H9 (cell line): ENCODE measurements at regions not wholly inside any gene's neighbourhood (a gene's known extent, or its start where the extent isn't known, plus 50 kb on each side); places are given as distances from the start of the nearest gene placed in this dataset.
A peak's percentile ranks its signal among the peaks of the same experiment; 100 is the strongest.

Experiments used
- DNase-seq: peaks from one replicate; pipeline ENCODE4 v3.0.0-alpha.2; 2017
- H2AFZ ChIP-seq: one replicate; pipeline ENCODE4 v1.6.1; 2013; ENCODE audit warnings: mild to moderate bottlenecking, low read length, control low read depth, moderate library complexity
- H2AK5ac ChIP-seq: 2 replicates; pipeline ENCODE4 v1.6.1; 2013; ENCODE audit warnings: low read length, control low read depth, mixed read lengths; ENCODE audit not compliant: insufficient read length
- H2BK120ac ChIP-seq: one replicate; pipeline ENCODE4 v1.6.1; 2013; ENCODE audit warnings: low read depth, mild to moderate bottlenecking, low read length, control low read depth, inconsistent platforms; ENCODE audit not compliant: poor library complexity, severe bottlenecking
- H2BK12ac ChIP-seq: 2 replicates; pipeline ENCODE4 v1.6.1; 2013; ENCODE audit warnings: low read length, control low read depth, mixed read lengths, low read depth; ENCODE audit not compliant: insufficient read length
- H2BK15ac ChIP-seq: 2 replicates; pipeline ENCODE4 v1.6.1; 2013; ENCODE audit warnings: low read depth, low read length, control low read depth
- H2BK20ac ChIP-seq: one replicate; pipeline ENCODE4 v1.6.1; 2013; ENCODE audit warnings: low read depth, mild to moderate bottlenecking, low read length, control low read depth, inconsistent platforms; ENCODE audit not compliant: poor library complexity, severe bottlenecking
- H2BK5ac ChIP-seq: 2 replicates; pipeline ENCODE4 v1.6.1; 2013; ENCODE audit warnings: low read length, control low read depth, mixed read lengths; ENCODE audit not compliant: insufficient read length
- H3K14ac ChIP-seq: 2 replicates; pipeline ENCODE4 v1.6.1; 2013; ENCODE audit warnings: low read length, control low read depth; ENCODE audit not compliant: insufficient read depth
- H3K18ac ChIP-seq: 2 replicates; pipeline ENCODE4 v1.6.1; 2013; ENCODE audit warnings: low read depth, mild to moderate bottlenecking, mixed read lengths, low read length, control low read depth; ENCODE audit not compliant: insufficient read length
- H3K23ac ChIP-seq: 2 replicates; pipeline ENCODE4 v1.6.1; 2013; ENCODE audit warnings: low read length, control low read depth, mixed read lengths, low read depth; ENCODE audit not compliant: insufficient read length
- H3K23me2 ChIP-seq: 2 replicates; pipeline ENCODE4 v1.6.1; 2013; ENCODE audit warnings: low read depth, mild to moderate bottlenecking, mixed read lengths, low read length, control low read depth; ENCODE audit not compliant: insufficient read length, poor library complexity, severe bottlenecking
- H3K27ac ChIP-seq: 2 replicates; pipeline ENCODE4 v1.5.1; 2013; ENCODE audit warnings: low read length, control low read depth, mixed read lengths, low read depth; ENCODE audit not compliant: insufficient read length
- H3K27me3 ChIP-seq: 2 replicates; pipeline ENCODE4 v1.6.1; 2013; ENCODE audit warnings: low read length, control low read depth, inconsistent platforms; ENCODE audit not compliant: insufficient read depth
- H3K4ac ChIP-seq: 2 replicates; pipeline ENCODE4 v1.6.1; 2013; ENCODE audit warnings: low read depth, mild to moderate bottlenecking, control low read depth, inconsistent platforms, low read length, moderate library complexity
- H3K4me1 ChIP-seq: 2 replicates; pipeline ENCODE4 v1.6.1; 2013; ENCODE audit warnings: low read length, control low read depth, inconsistent platforms; ENCODE audit not compliant: insufficient read depth
- H3K4me2 ChIP-seq: 2 replicates; pipeline ENCODE4 v1.6.1; 2013; ENCODE audit warnings: low read length, control low read depth, mixed read lengths; ENCODE audit not compliant: insufficient read length, insufficient read depth
- H3K56ac ChIP-seq: 2 replicates; pipeline ENCODE4 v1.6.1; 2013; ENCODE audit warnings: low read depth, mild to moderate bottlenecking, mixed read lengths, low read length, control low read depth; ENCODE audit not compliant: insufficient read length
- H3K79me1 ChIP-seq: 2 replicates; pipeline ENCODE4 v1.6.1; 2013; ENCODE audit warnings: low read depth, mild to moderate bottlenecking, moderate library complexity, low read length, control low read depth, inconsistent platforms; ENCODE audit not compliant: insufficient read depth, poor library complexity, severe bottlenecking
- H3K79me2 ChIP-seq: 2 replicates; pipeline ENCODE4 v1.6.1; 2013; ENCODE audit warnings: low read length, control low read depth, inconsistent platforms; ENCODE audit not compliant: insufficient read depth
- H3K9ac ChIP-seq: 2 replicates; pipeline ENCODE4 v1.6.1; 2013; ENCODE audit warnings: low read length, control low read depth, mixed read lengths; ENCODE audit not compliant: insufficient read length; ENCODE audit errors: extremely low read depth
- H3K9me3 ChIP-seq: one replicate; pipeline ENCODE4 v1.6.1; 2013; ENCODE audit warnings: low read depth, low read length, inconsistent platforms; ENCODE audit not compliant: control insufficient read depth
- H3T11ph ChIP-seq: one replicate; pipeline ENCODE4 v1.6.1; 2013; ENCODE audit warnings: mild to moderate bottlenecking, low read length, control low read depth, inconsistent platforms
- H4K20me1 ChIP-seq: one replicate; pipeline ENCODE4 v1.6.1; 2013; ENCODE audit not compliant: control insufficient read depth, insufficient read length, insufficient read depth
- H4K5ac ChIP-seq: 2 replicates; pipeline ENCODE4 v1.6.1; 2013; ENCODE audit warnings: low read depth, mild to moderate bottlenecking, mixed read lengths, low read length, control low read depth; ENCODE audit not compliant: insufficient read length
- H4K8ac ChIP-seq: replicated peaks from 2 replicates; pipeline ENCODE4 v1.6.1; 2013; ENCODE audit warnings: low read length, control low read depth, mixed read lengths, low read depth; ENCODE audit not compliant: insufficient read length
- H4K91ac ChIP-seq: 2 replicates; pipeline ENCODE4 v1.6.1; 2013; ENCODE audit warnings: low read depth, mild to moderate bottlenecking, moderate library complexity, mixed read lengths, low read length, control low read depth; ENCODE audit not compliant: insufficient read length
- H3K27ac Mint-ChIP-seq, 3 experiments: 2 replicates in 2 of 3; 3 replicates in 1 of 3; pipeline ENCODE4 v1.8.0; 2020 to 2021; ENCODE audit warnings: mixed read lengths in 3 of 3, mild to moderate bottlenecking in 1 of 3, moderate library complexity in 1 of 3
- H3K27me3 Mint-ChIP-seq: 2 replicates; pipeline ENCODE4 v1.8.0; 2021; ENCODE audit warnings: low read depth, mild to moderate bottlenecking, moderate library complexity, mixed read lengths
- H3K36me3 Mint-ChIP-seq, 3 experiments: 2 replicates in 2 of 3; 3 replicates in 1 of 3; pipeline ENCODE4 v1.8.0; 2020 to 2021; ENCODE audit warnings: low read depth in 3 of 3, mixed read lengths in 3 of 3; ENCODE audit not compliant: insufficient read depth in 1 of 3
- H3K4me1 Mint-ChIP-seq, 2 experiments: 2 replicates each; pipeline ENCODE4 v1.8.0; 2020; ENCODE audit warnings: mixed read lengths in 2 of 2
- H3K4me3 Mint-ChIP-seq, 2 experiments: 2 replicates in 1 of 2; 3 replicates in 1 of 2; pipeline ENCODE4 v1.8.0; 2020 to 2021; ENCODE audit warnings: mild to moderate bottlenecking in 2 of 2, mixed read lengths in 2 of 2, moderate library complexity in 1 of 2
- H3K9me3 Mint-ChIP-seq, 2 experiments: 2 replicates in 1 of 2; 3 replicates in 1 of 2; pipeline ENCODE4 v1.8.0; 2020; ENCODE audit warnings: mild to moderate bottlenecking in 2 of 2, mixed read lengths in 2 of 2, moderate library complexity in 1 of 2
- CTCF ChIP-seq: fragments of 200-600 bp; sonication (generic); conservative IDR thresholded peaks from 3 replicates; pipeline ENCODE4 v1.8.0; 2021; ENCODE audit warnings: antibody characterized with exemption, mild to moderate bottlenecking
- WGBS: extraction: QIAGEN DNeasy Blood & Tissue Kit; methylation state at CpG from one replicate; pipeline ENCODE4 v1.1.7; 2013; ENCODE audit warnings: missing lambda C conversion rate, low lambda C conversion rate, mixed read lengths; ENCODE audit not compliant: insufficient read length; ENCODE audit errors: extremely low coverage; 5-methylcytosine and 5-hydroxymethylcytosine counted together

GRCh38 chr1:201636097-201636496 is 97.2 kb downstream of the NAV1 start:
- Histone ChIP-seq H3K4me1 (no peaks in the 10 kb centered on the region), H3T11ph (no peak overlapping the region), H2BK120ac (no peak overlapping the region), H2BK12ac (no peak overlapping the region), H3K18ac (no peak overlapping the region), H3K9me3 (no peaks in the 10 kb centered on the region), H3K79me2 (no peaks in the 10 kb centered on the region), H4K5ac (no peak overlapping the region), H4K91ac (no peak overlapping the region), H2AK5ac (no peak overlapping the region), H3K23me2 (no peaks in the 10 kb centered on the region), H3K14ac (no peak overlapping the region), H2AFZ (no peak overlapping the region), H3K4me2 (no peak overlapping the region), H2BK5ac (no peak overlapping the region), H3K27ac (no peak overlapping the region), H3K27me3 (no peaks in the 10 kb centered on the region), H3K23ac (no peak overlapping the region), H3K79me1 (no peaks in the 10 kb centered on the region), H2BK20ac (no peak overlapping the region), H3K4ac (no peak overlapping the region), H4K8ac (no peak overlapping the region), H2BK15ac (no peak overlapping the region), H3K56ac (no peak overlapping the region), H3K9ac (no peak overlapping the region), H4K20me1 (no peaks in the 10 kb centered on the region)
- no peak for DNase-seq
- no peak for TF ChIP-seq CTCF
- Mint-ChIP-seq H3K27me3 (peaks cover 12% of the 10 kb centered on the region), H3K4me1 (peaks cover 37 to 43% of the 10 kb centered on the region in 2 experiments), H3K27ac (peak overlapping the region in 2 of 3 experiments; percentile 86 to 90; a peak in 5 of 7 replicates), H3K36me3 (no peaks in the 10 kb centered on the region), H3K9me3 (no peaks in the 10 kb centered on the region), H3K4me3 (peak overlapping the region in 1 of 2 experiments; percentile 31; a peak in 1 of 5 replicates)
- no CpG with 5 or more reads among the region's 2 CpGs for WGBS
